ENCODE measurements at regions not wholly inside any gene's neighbourhood (a gene's known extent, or its start where the extent isn't known, plus 50 kb on each side); places are given as distances from the start of the nearest gene placed in this dataset.
A peak's percentile ranks its signal among the peaks of the same experiment; 100 is the strongest.

DNA sequence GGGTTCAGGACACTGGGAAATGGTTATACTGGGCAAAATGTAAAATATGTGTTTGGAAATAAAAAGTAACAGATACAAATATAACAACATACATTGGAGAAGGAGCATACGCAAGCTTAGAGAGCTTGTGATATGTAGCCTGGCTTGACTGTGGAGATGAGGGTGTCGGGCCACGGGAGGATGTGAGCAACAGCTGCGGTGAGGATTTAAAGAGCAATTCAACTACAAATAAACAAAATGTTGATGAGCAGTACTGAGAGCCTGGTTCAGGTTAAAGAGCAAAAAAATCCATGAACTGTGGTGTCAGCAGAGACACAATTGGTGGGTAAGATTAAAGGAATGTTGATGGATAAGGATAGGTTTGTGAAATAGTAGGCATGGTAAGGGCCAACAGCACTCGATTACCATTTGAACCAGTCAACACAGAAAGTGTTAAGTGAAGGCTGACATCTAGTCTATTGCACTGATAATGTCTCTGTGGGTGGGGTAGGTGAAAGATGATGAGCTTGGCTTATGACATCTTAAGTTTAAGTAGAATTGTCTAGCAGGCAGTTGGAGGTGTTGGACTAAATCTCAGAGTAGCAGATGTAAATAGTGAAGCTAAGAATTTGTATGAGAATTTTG, 723.2 kb downstream of the EPM2A start:
- Histone ChIP-seq H3K27ac (ENCODE audit: low read depth, low read length, poor library complexity, severe bottlenecking) (no peak overlapping the region), H3K4me3 (ENCODE audit: low read depth, low read length, poor library complexity, severe bottlenecking) (no peak overlapping the region), H3K4me1 (ENCODE audit: insufficient read depth, low read length, poor library complexity, severe bottlenecking) (peaks cover 17% of the 10 kb centered on the region), H3K9me3 (ENCODE audit: low read depth, low read length, poor library complexity, severe bottlenecking) (no peaks in the 10 kb centered on the region), H3K27me3 (replicated peaks; ENCODE audit: insufficient read depth, low read depth, low read length, poor library complexity) (no peaks in the 10 kb centered on the region), H3K36me3 (ENCODE audit: insufficient read depth, low read length, poor library complexity, severe bottlenecking) (no peaks in the 10 kb centered on the region)
- no TSS peak for BruUV-seq (replicated peaks)
- intact Hi-C loops (cut with micrococcal nuclease; ENCODE audit: unreplicated experiment): no loop called here
- no peak for DNase-seq (ENCODE audit: low spot score)
- CTCF ChIA-PET: no interaction called here
- POLR2A ChIA-PET (ENCODE audit: low non-redundant PET): no interaction called here
- no peak for TF ChIP-seq EZH2 (IDR thresholded peaks at IDR 0.05; ENCODE audit: borderline replicate concordance, low read depth, low read length, poor library complexity, severe bottlenecking)
- TF ChIP-seq, protein P1, sequence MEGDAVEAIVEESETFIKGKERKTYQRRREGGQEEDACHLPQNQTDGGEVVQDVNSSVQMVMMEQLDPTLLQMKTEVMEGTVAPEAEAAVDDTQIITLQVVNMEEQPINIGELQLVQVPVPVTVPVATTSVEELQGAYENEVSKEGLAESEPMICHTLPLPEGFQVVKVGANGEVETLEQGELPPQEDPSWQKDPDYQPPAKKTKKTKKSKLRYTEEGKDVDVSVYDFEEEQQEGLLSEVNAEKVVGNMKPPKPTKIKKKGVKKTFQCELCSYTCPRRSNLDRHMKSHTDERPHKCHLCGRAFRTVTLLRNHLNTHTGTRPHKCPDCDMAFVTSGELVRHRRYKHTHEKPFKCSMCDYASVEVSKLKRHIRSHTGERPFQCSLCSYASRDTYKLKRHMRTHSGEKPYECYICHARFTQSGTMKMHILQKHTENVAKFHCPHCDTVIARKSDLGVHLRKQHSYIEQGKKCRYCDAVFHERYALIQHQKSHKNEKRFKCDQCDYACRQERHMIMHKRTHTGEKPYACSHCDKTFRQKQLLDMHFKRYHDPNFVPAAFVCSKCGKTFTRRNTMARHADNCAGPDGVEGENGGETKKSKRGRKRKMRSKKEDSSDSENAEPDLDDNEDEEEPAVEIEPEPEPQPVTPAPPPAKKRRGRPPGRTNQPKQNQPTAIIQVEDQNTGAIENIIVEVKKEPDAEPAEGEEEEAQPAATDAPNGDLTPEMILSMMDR (conservative IDR thresholded peaks at IDR 0.05; ENCODE audit: low read depth, low read length): no peak

DNA sequence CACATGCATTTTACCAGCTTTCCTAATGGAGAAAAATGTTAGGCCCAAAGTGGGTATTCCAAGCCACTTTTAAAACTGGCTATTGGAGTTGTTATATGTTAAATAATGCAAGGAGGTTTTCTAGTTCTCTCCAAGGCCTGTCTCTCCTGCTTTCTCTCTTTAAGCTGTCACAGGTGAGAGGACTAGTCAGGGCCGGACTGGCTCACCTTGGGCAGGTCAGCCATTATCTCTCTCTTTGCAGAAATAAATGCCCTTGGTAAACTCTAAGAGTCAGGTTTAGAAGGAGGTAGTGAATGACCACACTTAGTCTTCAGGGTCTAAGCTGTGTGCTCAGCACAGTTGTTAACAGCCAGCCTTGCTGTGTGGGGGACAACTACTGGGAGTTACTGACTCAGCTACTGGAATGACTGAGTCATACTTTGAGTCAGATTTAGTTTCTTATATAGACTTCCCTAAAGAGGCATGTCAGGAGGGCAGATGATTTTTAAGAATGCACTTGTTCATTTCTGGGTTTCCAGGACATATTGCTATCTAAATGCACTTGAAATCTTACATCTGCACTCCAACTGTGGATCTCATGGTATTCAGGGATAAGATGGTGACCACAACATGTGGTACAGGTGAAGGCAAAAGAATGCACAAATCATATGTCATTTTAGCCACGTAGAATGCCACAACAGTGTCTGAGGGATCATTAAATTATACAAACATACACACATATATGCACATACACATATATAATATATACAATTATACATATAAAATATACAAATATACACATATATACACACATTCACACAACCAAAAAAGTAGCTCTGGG, 719.4 kb downstream of the EPM2A start:
- POLR2A ChIA-PET (ENCODE audit: low non-redundant PET): no interaction called here
- BruUV-seq (replicated peaks): no TSS peak
- intact Hi-C loops (cut with micrococcal nuclease; ENCODE audit: unreplicated experiment): no loop called here
- CTCF ChIA-PET: no interaction called here
- no peak overlapping the region for H3K27ac ChIP-seq (ENCODE audit: low read depth, low read length, poor library complexity, severe bottlenecking)
- no peaks in the 10 kb centered on the region for H3K36me3 ChIP-seq (ENCODE audit: insufficient read depth, low read length, poor library complexity, severe bottlenecking)
- peaks cover 4% of the 10 kb centered on the region for H3K4me1 ChIP-seq (ENCODE audit: insufficient read depth, low read length, poor library complexity, severe bottlenecking)
- no peaks in the 10 kb centered on the region for H3K9me3 ChIP-seq (ENCODE audit: low read depth, low read length, poor library complexity, severe bottlenecking)
- TF ChIP-seq, protein P1 (conservative IDR thresholded peaks at IDR 0.05; ENCODE audit: low read depth, low read length): no peak
- no peak for TF ChIP-seq EZH2 (IDR thresholded peaks at IDR 0.05; ENCODE audit: borderline replicate concordance, low read depth, low read length, poor library complexity, severe bottlenecking)
- H3K27me3 ChIP-seq (replicated peaks; ENCODE audit: insufficient read depth, low read depth, low read length, poor library complexity): no peaks in the 10 kb centered on the region
- H3K4me3 ChIP-seq (ENCODE audit: low read depth, low read length, poor library complexity, severe bottlenecking): no peak overlapping the region
- peak; percentile 64 for DNase-seq (ENCODE audit: low spot score)

DNA sequence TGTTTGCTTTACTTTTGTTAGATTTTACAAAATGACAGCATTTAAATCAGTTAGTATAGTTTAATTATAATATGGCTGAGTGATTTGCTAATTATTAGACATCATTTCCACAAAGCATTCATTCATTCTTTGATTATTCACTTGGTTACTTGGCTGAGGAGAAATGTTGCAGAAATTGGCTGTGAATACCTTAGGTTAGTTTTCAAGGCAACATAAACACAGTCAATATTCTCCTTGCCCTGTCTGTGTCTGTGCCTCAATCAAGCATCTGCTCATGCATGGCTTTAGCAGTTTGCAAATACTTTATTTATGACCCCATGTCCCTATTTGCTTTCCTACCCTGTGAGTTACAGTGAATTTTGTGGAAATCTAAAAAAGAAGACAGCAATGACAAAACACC, 718.3 kb downstream of the EPM2A start:
- Histone ChIP-seq H3K4me1 (ENCODE audit: insufficient read depth, low read length, poor library complexity, severe bottlenecking) (peaks cover 4% of the 10 kb centered on the region), H3K4me3 (ENCODE audit: low read depth, low read length, poor library complexity, severe bottlenecking) (no peak overlapping the region), H3K27me3 (replicated peaks; ENCODE audit: insufficient read depth, low read depth, low read length, poor library complexity) (no peaks in the 10 kb centered on the region), H3K27ac (ENCODE audit: low read depth, low read length, poor library complexity, severe bottlenecking) (no peak overlapping the region), H3K36me3 (ENCODE audit: insufficient read depth, low read length, poor library complexity, severe bottlenecking) (no peaks in the 10 kb centered on the region), H3K9me3 (ENCODE audit: low read depth, low read length, poor library complexity, severe bottlenecking) (no peaks in the 10 kb centered on the region)
- no peak for DNase-seq (ENCODE audit: low spot score)
- ChIA-PET CTCF (no interaction called here), POLR2A (ENCODE audit: low non-redundant PET) (no interaction called here)
- intact Hi-C loops (cut with micrococcal nuclease; ENCODE audit: unreplicated experiment): no loop called here
- TF ChIP-seq, protein P1 (conservative IDR thresholded peaks at IDR 0.05; ENCODE audit: low read depth, low read length): no peak
- TF ChIP-seq EZH2 (IDR thresholded peaks at IDR 0.05; ENCODE audit: borderline replicate concordance, low read depth, low read length, poor library complexity, severe bottlenecking): no peak
- BruUV-seq (replicated peaks): no TSS peak
